SK-N-SH treated with all-trans-retinoic acid at 6 μM for 48 hours (cell line): ENCODE measurements at regions not wholly inside any gene's neighbourhood (a gene's known extent, or its start where the extent isn't known, plus 50 kb on each side); places are given as distances from the start of the nearest gene placed in this dataset.

ENCODE experiments used
- ATAC-seq: fragments of 200-7000 bp; cut with Tn5 transposase; 3 replicates; pipeline ENCODE4 v1.9.1; 2020; ENCODE audit warnings: mild to moderate bottlenecking, moderate library complexity
- BACH2 ChIP-seq: fragments of 250-450 bp; sonication (Bioruptor Pico); IDR thresholded peaks from 2 replicates; pipeline ENCODE4 v1.9.0; 2021; ENCODE audit warnings: mild to moderate bottlenecking, borderline replicate concordance
- CREB5 ChIP-seq: fragments of 250-450 bp; sonication (Bioruptor Pico); IDR thresholded peaks from 2 replicates; pipeline ENCODE4 v1.5.1; 2020; ENCODE audit warnings: low read depth, mild to moderate bottlenecking, moderate library complexity
- CSDC2 ChIP-seq: fragments of 250-450 bp; sonication (Bioruptor Pico); IDR thresholded peaks from 2 replicates; pipeline ENCODE4 v1.5.0; 2020; ENCODE audit warnings: mild to moderate bottlenecking, moderate library complexity
- CSRNP3 ChIP-seq: fragments of 250-450 bp; sonication (Bioruptor Pico); IDR thresholded peaks from 2 replicates; pipeline ENCODE4 v1.5.1; 2021; ENCODE audit warnings: mild to moderate bottlenecking, moderate library complexity
- ESRRG ChIP-seq: fragments of 250-450 bp; sonication (Bioruptor Pico); IDR thresholded peaks from 2 replicates; pipeline ENCODE4 v1.6.1; 2021; ENCODE audit warnings: mild to moderate bottlenecking
- GLIS3 ChIP-seq: fragments of 250-450 bp; sonication (Bioruptor Pico); IDR thresholded peaks from 2 replicates; pipeline ENCODE4 v1.5.0; 2020; ENCODE audit warnings: mild to moderate bottlenecking, moderate library complexity
- ISL1 ChIP-seq: fragments of 250-450 bp; sonication (Bioruptor Pico); IDR thresholded peaks from 2 replicates; pipeline ENCODE4 v2.1.2; 2022; ENCODE audit warnings: mild to moderate bottlenecking, moderate library complexity
- OSR1 ChIP-seq: fragments of 250-450 bp; sonication (Bioruptor Pico); IDR thresholded peaks from 2 replicates; pipeline ENCODE4 v1.8.0; 2022; ENCODE audit warnings: moderate library complexity, mild to moderate bottlenecking, inconsistent platforms
- PATZ1 ChIP-seq: fragments of 250-450 bp; sonication (Bioruptor Pico); IDR thresholded peaks from 2 replicates; pipeline ENCODE4 v1.8.0; 2020; ENCODE audit warnings: mild to moderate bottlenecking, moderate library complexity, borderline replicate concordance
- POU6F1 ChIP-seq: fragments of 250-450 bp; sonication (Bioruptor Pico); IDR thresholded peaks from 2 replicates; pipeline ENCODE4 v1.8.0; 2021; ENCODE audit warnings: low read depth, mild to moderate bottlenecking, moderate library complexity, borderline replicate concordance
- PPARA ChIP-seq: fragments of 250-450 bp; sonication (Bioruptor Pico); IDR thresholded peaks from 2 replicates; pipeline ENCODE4 v1.5.0; 2020; ENCODE audit warnings: mild to moderate bottlenecking, borderline replicate concordance
- RARB ChIP-seq: fragments of 250-450 bp; sonication (Bioruptor Pico); IDR thresholded peaks from 2 replicates; pipeline ENCODE4 v1.8.0; 2021; ENCODE audit warnings: mild to moderate bottlenecking, moderate library complexity
- SNAI2 ChIP-seq: fragments of 250-450 bp; sonication (Bioruptor Pico); IDR thresholded peaks from 2 replicates; pipeline ENCODE4 v1.5.0; 2020; ENCODE audit warnings: mild to moderate bottlenecking, moderate library complexity
- TCF4 ChIP-seq: fragments of 250-450 bp; sonication (Bioruptor Pico); IDR thresholded peaks from 2 replicates; pipeline ENCODE4 v1.8.0; 2021; ENCODE audit warnings: mild to moderate bottlenecking, moderate library complexity, borderline replicate concordance
- TOX ChIP-seq: fragments of 250-450 bp; sonication (Bioruptor Pico); IDR thresholded peaks from 2 replicates; pipeline ENCODE4 v1.8.0; 2021; ENCODE audit warnings: mild to moderate bottlenecking, moderate library complexity, borderline replicate concordance
- TSHZ2 ChIP-seq: fragments of 250-450 bp; sonication (Bioruptor Pico); IDR thresholded peaks from 2 replicates; pipeline ENCODE4 v1.5.0; 2020; ENCODE audit warnings: mild to moderate bottlenecking, moderate library complexity
- ZC3H10 ChIP-seq: fragments of 250-450 bp; sonication (Bioruptor Pico); IDR thresholded peaks from 2 replicates; pipeline ENCODE4 v1.5.1; 2021; ENCODE audit warnings: mild to moderate bottlenecking, moderate library complexity
- ZFP3 ChIP-seq: fragments of 250-450 bp; sonication (Bioruptor Pico); IDR thresholded peaks from 2 replicates; pipeline ENCODE4 v1.5.0; 2020; ENCODE audit warnings: mild to moderate bottlenecking, moderate library complexity
- ZFP30 ChIP-seq: fragments of 450-650 bp; formaldehyde crosslinking; IDR thresholded peaks from 2 replicates; pipeline ENCODE4 v1.5.0; 2022; ENCODE audit warnings: mild to moderate bottlenecking, moderate library complexity
- ZNF565 ChIP-seq: fragments of 450-650 bp; formaldehyde crosslinking; conservative IDR thresholded peaks from 2 replicates; pipeline ENCODE4 v1.5.0; 2020; ENCODE audit warnings: low read depth, mild to moderate bottlenecking, moderate library complexity
- ZNF70 ChIP-seq: fragments of 450-650 bp; formaldehyde crosslinking; IDR thresholded peaks from 2 replicates; pipeline ENCODE4 v1.5.0; 2020; ENCODE audit warnings: mild to moderate bottlenecking, moderate library complexity
- ZNF8 ChIP-seq: fragments of 450-650 bp; formaldehyde crosslinking; IDR thresholded peaks from 2 replicates; pipeline ENCODE4 v1.5.0; 2020; ENCODE audit warnings: mild to moderate bottlenecking, moderate library complexity

- ATAC-seq, result no peak
- TF ChIP-seq ZNF565 (CRISPR knock-in tag) (no peak), ZFP30 (CRISPR knock-in tag) (no peak), ZC3H10 (CRISPR knock-in tag) (no peak), ZNF70 (CRISPR knock-in tag) (no peak), ISL1 (no peak), CSDC2 (CRISPR knock-in tag) (no peak), TOX (CRISPR knock-in tag) (no peak), PPARA (CRISPR knock-in tag) (no peak), CREB5 (CRISPR knock-in tag) (no peak), RARB (CRISPR knock-in tag) (no peak), TCF4 (CRISPR knock-in tag) (no peak), GLIS3 (CRISPR knock-in tag) (no peak), POU6F1 (no peak), BACH2 (CRISPR knock-in tag) (no peak), ZFP3 (CRISPR knock-in tag) (no peak)
These were observed 969.0 kb downstream of the TECRL start for GRCh38 chr4:63440236-63440635.

- TF ChIP-seq RARB (CRISPR knock-in tag), result no peak
- TF ChIP-seq CREB5 (CRISPR knock-in tag), result no peak
- TF ChIP-seq ZNF8 (CRISPR knock-in tag), result no peak
- TF ChIP-seq TOX (CRISPR knock-in tag), result no peak
- TF ChIP-seq ISL1, result no peak
- no peak for TF ChIP-seq TSHZ2
- TF ChIP-seq PATZ1 (CRISPR knock-in tag), result no peak
- no peak for TF ChIP-seq ZC3H10 (CRISPR knock-in tag)
- TF ChIP-seq OSR1 (CRISPR knock-in tag), result no peak
- TF ChIP-seq ESRRG, result no peak
- no peak for TF ChIP-seq ZNF565 (CRISPR knock-in tag)
- TF ChIP-seq SNAI2 (CRISPR knock-in tag), result no peak
- TF ChIP-seq ZFP3 (CRISPR knock-in tag), result no peak
- TF ChIP-seq ZNF70 (CRISPR knock-in tag), result no peak
- TF ChIP-seq TCF4 (CRISPR knock-in tag), result no peak
- no peak for TF ChIP-seq PPARA (CRISPR knock-in tag)
- TF ChIP-seq CSRNP3, result no peak
- no peak for TF ChIP-seq BACH2 (CRISPR knock-in tag)
- no peak for ATAC-seq
These were observed 979.1 kb downstream of the TECRL start for GRCh38 chr4:63430105-63430504.
